ENCODE measurements at regions not wholly inside any gene's neighbourhood (a gene's known extent, or its start where the extent isn't known, plus 50 kb on each side); places are given as distances from the start of the nearest gene placed in this dataset.

GRCh38 chr14:61864329-61864898 lies 102.2 kb downstream of the SNAPC1 start:
- H3K9ac ChIP-seq (ENCODE audit: insufficient read depth in 1 of 2, low read length in 2 of 2), result no peak overlapping the region
- H3K27ac ChIP-seq (ENCODE audit: low read depth in 1 of 2, low read length in 1 of 2), result no peak overlapping the region
- no peaks in the 10 kb centered on the region for H3K27me3 ChIP-seq (ENCODE audit: control insufficient read depth in 3 of 3, insufficient read depth in 3 of 3, low read length in 2 of 3)
- WGBS, 2 donors, result 94 to 96% methylated on average over 43 of the region's 43 CpGs
- H3K4me1 ChIP-seq (ENCODE audit: control insufficient read depth in 5 of 5, insufficient read depth in 5 of 5, low read length in 5 of 5), result no peaks in the 10 kb centered on the region
- H3K4me3 ChIP-seq, result no peak overlapping the region
- no peak for TF ChIP-seq CTCF (IDR thresholded peaks at IDR 0.05; ENCODE audit: control extremely low read depth, extremely low read depth)
- no peak for ATAC-seq (ENCODE audit: insufficient read depth, low FRiP score)
- H3K9me3 ChIP-seq (ENCODE audit: control insufficient read depth in 4 of 4, insufficient read depth in 3 of 4, low read length in 3 of 4), result peaks cover 0 to 2% (median 0%) of the 10 kb centered on the region in 4 donors
- H3K36me3 ChIP-seq (ENCODE audit: control insufficient read depth in 4 of 4, insufficient read depth in 4 of 4, low read length in 4 of 4), result no peaks in the 10 kb centered on the region
- DNase-seq, result no peak

GRCh38 chr14:61866932-61867920 lies 105.0 kb downstream of the SNAPC1 start:
- Histone ChIP-seq H3K4me3 (no peak overlapping the region), H3K27me3 (ENCODE audit: control insufficient read depth in 3 of 3, insufficient read depth in 3 of 3, low read length in 2 of 3) (no peaks in the 10 kb centered on the region), H3K4me1 (ENCODE audit: control insufficient read depth in 5 of 5, insufficient read depth in 5 of 5, low read length in 5 of 5) (no peaks in the 10 kb centered on the region), H3K27ac (ENCODE audit: low read depth in 1 of 2, low read length in 1 of 2) (no peak overlapping the region), H3K9ac (ENCODE audit: insufficient read depth in 1 of 2, low read length in 2 of 2) (no peak overlapping the region), H3K36me3 (ENCODE audit: control insufficient read depth in 4 of 4, insufficient read depth in 4 of 4, low read length in 4 of 4) (no peaks in the 10 kb centered on the region), H3K9me3 (ENCODE audit: control insufficient read depth in 4 of 4, insufficient read depth in 3 of 4, low read length in 3 of 4) (peaks cover 0 to 2% (median 0%) of the 10 kb centered on the region in 4 donors)
- 56 to 63% methylated on average over 6 of the region's 6 CpGs for WGBS, 2 donors
- ATAC-seq (ENCODE audit: insufficient read depth, low FRiP score) (no peak), DNase-seq (no peak)
- no peak for TF ChIP-seq CTCF (IDR thresholded peaks at IDR 0.05; ENCODE audit: control extremely low read depth, extremely low read depth)

GRCh38 chr14:61868846-61869245 lies 106.6 kb downstream of the SNAPC1 start:
- 84 to 86% methylated on average over 1 of the region's 1 CpG for WGBS, 2 donors
- no peaks in the 10 kb centered on the region for H3K4me1 ChIP-seq (ENCODE audit: control insufficient read depth in 5 of 5, insufficient read depth in 5 of 5, low read length in 5 of 5)
- no peak for DNase-seq
- H3K27me3 ChIP-seq (ENCODE audit: control insufficient read depth in 3 of 3, insufficient read depth in 3 of 3, low read length in 2 of 3), result no peaks in the 10 kb centered on the region
- no peak for TF ChIP-seq CTCF (IDR thresholded peaks at IDR 0.05; ENCODE audit: control extremely low read depth, extremely low read depth)
- H3K9me3 ChIP-seq (ENCODE audit: control insufficient read depth in 4 of 4, insufficient read depth in 3 of 4, low read length in 3 of 4), result peaks cover 0 to 2% (median 0%) of the 10 kb centered on the region in 4 donors
- no peak overlapping the region for H3K9ac ChIP-seq (ENCODE audit: insufficient read depth in 1 of 2, low read length in 2 of 2)
- no peaks in the 10 kb centered on the region for H3K36me3 ChIP-seq (ENCODE audit: control insufficient read depth in 4 of 4, insufficient read depth in 4 of 4, low read length in 4 of 4)
- no peak overlapping the region for H3K4me3 ChIP-seq
- no peak for ATAC-seq (ENCODE audit: insufficient read depth, low FRiP score)
- no peak overlapping the region for H3K27ac ChIP-seq (ENCODE audit: low read depth in 1 of 2, low read length in 1 of 2)
